ENCODE measurements at regions not wholly inside any gene's neighbourhood (a gene's known extent, or its start where the extent isn't known, plus 50 kb on each side); places are given as distances from the start of the nearest gene placed in this dataset.

DNA sequence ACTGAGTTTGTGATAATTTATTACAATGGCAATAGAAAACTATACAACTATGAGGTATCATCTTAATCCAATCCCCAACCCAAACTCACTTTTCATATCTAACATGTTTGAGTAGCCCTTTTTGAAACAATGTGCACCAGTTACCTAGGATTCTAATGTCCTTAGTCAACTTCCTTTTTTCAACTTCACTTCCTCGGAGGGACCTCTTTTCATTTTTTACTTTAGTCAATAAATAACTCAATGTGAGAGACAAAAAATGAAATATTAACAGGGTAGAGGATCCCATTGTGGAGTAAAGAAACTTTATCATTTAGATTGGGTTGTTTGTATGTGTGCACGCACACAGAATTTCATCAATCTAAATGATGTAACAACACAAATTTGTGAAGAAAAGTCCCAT is 193.6 kb upstream of the LRRC3B start:
- H3K27me3 ChIP-seq (ENCODE audit: control insufficient read depth, insufficient read depth, low read length) = no peaks in the 10 kb centered on the region
- H3K36me3 ChIP-seq (ENCODE audit: control insufficient read depth, insufficient read depth, low read length) = no peaks in the 10 kb centered on the region
- no peak overlapping the region for H3K4me3 ChIP-seq (ENCODE audit: low read depth, low read length)
- no peak overlapping the region for H3K27ac ChIP-seq (ENCODE audit: low read depth, low read length)
- no peaks in the 10 kb centered on the region for H3K9me3 ChIP-seq (ENCODE audit: control insufficient read depth, insufficient read depth, low read depth, low read length)
- H3K4me1 ChIP-seq (ENCODE audit: control insufficient read depth, insufficient read depth, low read length) = no peaks in the 10 kb centered on the region
- H3K9ac ChIP-seq (ENCODE audit: low read length) = no peak overlapping the region

GRCh38 chr3:26437678-26438077 is 184.9 kb upstream of the LRRC3B start:
- no peak overlapping the region for H3K27ac ChIP-seq (ENCODE audit: low read depth, low read length)
- no peaks in the 10 kb centered on the region for H3K9me3 ChIP-seq (ENCODE audit: control insufficient read depth, insufficient read depth, low read depth, low read length)

DNA sequence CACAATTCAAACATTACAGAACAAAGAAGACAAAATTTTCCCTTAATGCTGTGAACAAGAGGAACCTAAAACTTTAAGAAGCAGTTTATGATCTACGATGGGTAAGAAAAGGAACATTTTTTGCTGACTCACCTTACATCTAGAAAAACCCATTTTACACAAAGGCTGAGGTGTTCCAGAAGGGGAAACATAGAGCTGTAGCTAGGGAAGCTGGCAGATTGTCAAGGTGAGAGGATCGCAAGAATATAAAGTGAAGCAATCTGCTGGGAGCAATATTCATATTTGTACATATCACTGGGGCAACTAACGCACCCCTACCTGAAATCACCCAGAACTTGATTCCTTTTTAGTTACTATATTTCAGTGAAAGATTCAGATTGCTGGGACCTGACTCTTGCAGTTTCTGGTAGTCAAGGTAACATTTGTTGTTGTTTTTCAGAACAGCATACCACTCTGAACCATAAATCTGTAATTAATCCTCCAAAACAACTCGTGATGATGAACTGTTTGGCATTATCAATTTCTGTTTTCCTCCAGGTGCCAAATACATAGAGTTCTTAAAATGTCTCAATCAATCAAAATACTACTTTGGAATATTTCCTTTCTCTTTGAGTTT is 184.1 kb upstream of the LRRC3B start:
- Histone ChIP-seq H3K4me3 (ENCODE audit: low read depth, low read length) (no peak overlapping the region), H3K27me3 (ENCODE audit: control insufficient read depth, insufficient read depth, low read length) (no peaks in the 10 kb centered on the region), H3K9ac (ENCODE audit: low read length) (no peak overlapping the region), H3K4me1 (ENCODE audit: control insufficient read depth, insufficient read depth, low read length) (no peaks in the 10 kb centered on the region), H3K36me3 (ENCODE audit: control insufficient read depth, insufficient read depth, low read length) (no peaks in the 10 kb centered on the region), H3K27ac (ENCODE audit: low read depth, low read length) (no peak overlapping the region), H3K9me3 (ENCODE audit: control insufficient read depth, insufficient read depth, low read depth, low read length) (no peaks in the 10 kb centered on the region)

More at GRCh38 chr3:26437678-26438077, 184.9 kb upstream of the LRRC3B start:
- Histone ChIP-seq H3K9ac (ENCODE audit: low read length) (no peak overlapping the region), H3K4me1 (ENCODE audit: control insufficient read depth, insufficient read depth, low read length) (no peaks in the 10 kb centered on the region), H3K4me3 (ENCODE audit: low read depth, low read length) (no peak overlapping the region), H3K27me3 (ENCODE audit: control insufficient read depth, insufficient read depth, low read length) (no peaks in the 10 kb centered on the region), H3K36me3 (ENCODE audit: control insufficient read depth, insufficient read depth, low read length) (no peaks in the 10 kb centered on the region)

GRCh38 chr3:26438981-26439884 is 183.3 kb upstream of the LRRC3B start:
- Histone ChIP-seq H3K4me1 (ENCODE audit: control insufficient read depth, insufficient read depth, low read length) (no peaks in the 10 kb centered on the region), H3K36me3 (ENCODE audit: control insufficient read depth, insufficient read depth, low read length) (no peaks in the 10 kb centered on the region), H3K27ac (ENCODE audit: low read depth, low read length) (no peak overlapping the region)

DNA sequence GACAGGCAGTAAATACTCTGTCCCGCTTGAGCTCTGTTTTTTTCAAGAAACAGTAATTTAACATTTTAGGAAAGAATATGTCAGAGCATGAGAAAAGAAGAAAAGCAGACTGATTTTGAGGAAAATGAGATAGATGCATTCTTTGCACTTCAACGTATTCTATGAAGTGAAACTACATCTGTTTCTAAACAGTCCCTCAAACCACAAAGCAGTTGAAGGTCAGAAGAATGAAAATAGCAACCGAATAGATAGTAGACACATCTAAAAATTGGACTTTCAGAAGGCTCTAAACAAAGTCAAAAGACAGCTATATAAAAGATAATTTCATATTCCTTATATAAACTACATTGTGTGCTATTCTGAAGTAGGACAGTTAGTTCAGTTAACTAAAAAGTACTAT is 172.6 kb upstream of the LRRC3B start:
- Histone ChIP-seq H3K4me1 (ENCODE audit: control insufficient read depth, insufficient read depth, low read length) (no peaks in the 10 kb centered on the region), H3K27ac (ENCODE audit: low read depth, low read length) (no peak overlapping the region), H3K9ac (ENCODE audit: low read length) (no peak overlapping the region), H3K36me3 (ENCODE audit: control insufficient read depth, insufficient read depth, low read length) (no peaks in the 10 kb centered on the region), H3K9me3 (ENCODE audit: control insufficient read depth, insufficient read depth, low read depth, low read length) (no peaks in the 10 kb centered on the region), H3K4me3 (ENCODE audit: low read depth, low read length) (no peak overlapping the region), H3K27me3 (ENCODE audit: control insufficient read depth, insufficient read depth, low read length) (no peaks in the 10 kb centered on the region)

More at GRCh38 chr3:26438981-26439884, 183.3 kb upstream of the LRRC3B start:
- H3K9ac ChIP-seq (ENCODE audit: low read length) = no peak overlapping the region
- no peak overlapping the region for H3K4me3 ChIP-seq (ENCODE audit: low read depth, low read length)
- no peaks in the 10 kb centered on the region for H3K9me3 ChIP-seq (ENCODE audit: control insufficient read depth, insufficient read depth, low read depth, low read length)
- H3K27me3 ChIP-seq (ENCODE audit: control insufficient read depth, insufficient read depth, low read length) = no peaks in the 10 kb centered on the region

GRCh38 chr3:26452363-26452762 is 170.2 kb upstream of the LRRC3B start:
- H3K36me3 ChIP-seq (ENCODE audit: control insufficient read depth, insufficient read depth, low read length) = no peaks in the 10 kb centered on the region
- no peak overlapping the region for H3K9ac ChIP-seq (ENCODE audit: low read length)
- no peak overlapping the region for H3K4me3 ChIP-seq (ENCODE audit: low read depth, low read length)
- H3K4me1 ChIP-seq (ENCODE audit: control insufficient read depth, insufficient read depth, low read length) = no peaks in the 10 kb centered on the region
- H3K27ac ChIP-seq (ENCODE audit: low read depth, low read length) = no peak overlapping the region
- H3K9me3 ChIP-seq (ENCODE audit: control insufficient read depth, insufficient read depth, low read depth, low read length) = no peaks in the 10 kb centered on the region
- no peaks in the 10 kb centered on the region for H3K27me3 ChIP-seq (ENCODE audit: control insufficient read depth, insufficient read depth, low read length)

GRCh38 chr3:26460985-26461384 is 161.6 kb upstream of the LRRC3B start:
- Histone ChIP-seq H3K36me3 (ENCODE audit: control insufficient read depth, insufficient read depth, low read length) (no peaks in the 10 kb centered on the region), H3K4me1 (ENCODE audit: control insufficient read depth, insufficient read depth, low read length) (no peaks in the 10 kb centered on the region), H3K9ac (ENCODE audit: low read length) (no peak overlapping the region), H3K27ac (ENCODE audit: low read depth, low read length) (no peak overlapping the region), H3K27me3 (ENCODE audit: control insufficient read depth, insufficient read depth, low read length) (no peaks in the 10 kb centered on the region), H3K9me3 (ENCODE audit: control insufficient read depth, insufficient read depth, low read depth, low read length) (no peaks in the 10 kb centered on the region), H3K4me3 (ENCODE audit: low read depth, low read length) (no peak overlapping the region)

- Histone ChIP-seq H3K9me3 (ENCODE audit: control insufficient read depth, insufficient read depth, low read depth, low read length) (no peaks in the 10 kb centered on the region), H3K36me3 (ENCODE audit: control insufficient read depth, insufficient read depth, low read length) (no peaks in the 10 kb centered on the region), H3K9ac (ENCODE audit: low read length) (no peak overlapping the region), H3K4me1 (ENCODE audit: control insufficient read depth, insufficient read depth, low read length) (no peaks in the 10 kb centered on the region), H3K27me3 (ENCODE audit: control insufficient read depth, insufficient read depth, low read length) (no peaks in the 10 kb centered on the region), H3K4me3 (ENCODE audit: low read depth, low read length) (no peak overlapping the region), H3K27ac (ENCODE audit: low read depth, low read length) (no peak overlapping the region)
Observed at GRCh38 chr3:26472345-26472744, 150.2 kb upstream of the LRRC3B start.

DNA sequence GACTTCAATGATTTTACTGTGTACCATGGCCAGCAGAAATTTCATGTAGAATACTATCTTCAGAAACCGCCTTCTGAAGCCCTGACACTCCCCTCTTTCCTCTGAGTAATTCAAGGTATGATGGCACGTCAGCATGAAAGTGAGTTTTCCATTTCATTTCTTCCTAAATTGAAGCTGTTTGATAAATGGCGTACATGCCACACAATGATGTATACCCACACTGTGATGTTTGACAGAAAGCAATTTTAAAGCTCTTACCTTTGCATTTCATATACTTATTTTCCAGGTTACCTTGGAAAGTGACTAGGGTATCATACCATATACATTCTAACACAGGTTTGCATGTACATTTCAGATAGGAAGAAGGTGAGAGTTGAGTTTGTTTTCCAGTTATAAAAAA is 147.9 kb upstream of the LRRC3B start:
- Histone ChIP-seq H3K9me3 (ENCODE audit: control insufficient read depth, insufficient read depth, low read depth, low read length) (no peaks in the 10 kb centered on the region), H3K36me3 (ENCODE audit: control insufficient read depth, insufficient read depth, low read length) (no peaks in the 10 kb centered on the region), H3K9ac (ENCODE audit: low read length) (no peak overlapping the region), H3K27ac (ENCODE audit: low read depth, low read length) (no peak overlapping the region), H3K27me3 (ENCODE audit: control insufficient read depth, insufficient read depth, low read length) (no peaks in the 10 kb centered on the region), H3K4me3 (ENCODE audit: low read depth, low read length) (no peak overlapping the region), H3K4me1 (ENCODE audit: control insufficient read depth, insufficient read depth, low read length) (no peaks in the 10 kb centered on the region)

DNA sequence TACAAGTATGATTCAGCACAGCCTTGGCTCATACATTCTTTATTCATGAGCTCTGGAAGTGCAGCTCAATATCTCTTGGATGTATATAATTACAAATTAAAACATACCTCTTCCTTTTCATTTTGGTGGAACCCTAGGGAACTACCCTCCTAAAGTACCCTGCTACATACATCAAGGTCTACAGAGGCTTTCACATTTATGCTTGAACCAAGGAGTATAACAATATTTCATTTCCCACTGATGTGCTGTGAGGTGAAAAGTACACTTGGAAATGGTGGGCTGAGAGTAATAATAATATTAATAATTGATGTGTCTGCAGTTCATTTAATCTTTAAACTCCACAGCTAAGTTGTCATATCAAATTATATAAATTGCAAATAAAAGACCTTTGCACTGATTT is 142.2 kb upstream of the LRRC3B start:
- Histone ChIP-seq H3K9ac (ENCODE audit: low read length) (no peak overlapping the region), H3K4me1 (ENCODE audit: control insufficient read depth, insufficient read depth, low read length) (no peaks in the 10 kb centered on the region), H3K27me3 (ENCODE audit: control insufficient read depth, insufficient read depth, low read length) (no peaks in the 10 kb centered on the region), H3K27ac (ENCODE audit: low read depth, low read length) (no peak overlapping the region), H3K4me3 (ENCODE audit: low read depth, low read length) (no peak overlapping the region), H3K36me3 (ENCODE audit: control insufficient read depth, insufficient read depth, low read length) (no peaks in the 10 kb centered on the region), H3K9me3 (ENCODE audit: control insufficient read depth, insufficient read depth, low read depth, low read length) (no peaks in the 10 kb centered on the region)

GRCh38 chr3:26484140-26484539 is 138.4 kb upstream of the LRRC3B start:
- H3K9ac ChIP-seq (ENCODE audit: low read length) = no peak overlapping the region
- H3K36me3 ChIP-seq (ENCODE audit: control insufficient read depth, insufficient read depth, low read length) = no peaks in the 10 kb centered on the region
- no peaks in the 10 kb centered on the region for H3K27me3 ChIP-seq (ENCODE audit: control insufficient read depth, insufficient read depth, low read length)
- no peaks in the 10 kb centered on the region for H3K9me3 ChIP-seq (ENCODE audit: control insufficient read depth, insufficient read depth, low read depth, low read length)
- H3K27ac ChIP-seq (ENCODE audit: low read depth, low read length) = no peak overlapping the region
- no peaks in the 10 kb centered on the region for H3K4me1 ChIP-seq (ENCODE audit: control insufficient read depth, insufficient read depth, low read length)
- no peak overlapping the region for H3K4me3 ChIP-seq (ENCODE audit: low read depth, low read length)
